C1 segment of cervical spinal cord (tissue), 14 donors: ENCODE measurements at regions not wholly inside any gene's neighbourhood (a gene's known extent, or its start where the extent isn't known, plus 50 kb on each side); places are given as distances from the start of the nearest gene placed in this dataset.
"Not testable (repeated sequence)": the region's sequence is repeated elsewhere in the genome, so short reads cannot be mapped to it uniquely, and the experiment has no call there.

ENCODE experiments used
- DNase-seq, 14 donors: peaks; one replicate each; lab custom pipeline; 2025; lab: John Stamatoyannopoulos, UW

GRCh38 chrX:40788698-40789097 is 53.4 kb upstream of the MED14 start:
- not testable (repeated sequence) for DNase-seq

- DNase-seq: no peak
These were observed 57.1 kb upstream of the MED14 start for GRCh38 chrX:40792433-40792832.

DNA sequence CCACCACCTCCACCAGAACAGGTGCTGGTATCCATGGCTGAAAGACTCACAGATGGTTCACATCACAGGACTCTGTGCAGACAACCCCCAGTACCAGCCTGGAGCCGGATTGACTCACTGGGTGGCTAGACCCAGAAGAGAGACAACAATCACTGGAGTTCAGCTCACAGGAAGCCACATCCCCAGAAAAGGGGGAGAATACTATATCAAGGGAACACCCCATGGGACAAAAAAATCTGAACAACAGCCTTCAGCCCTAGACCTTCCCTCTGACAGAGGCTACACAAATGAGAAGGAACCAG is 59.4 kb upstream of the MED14 start:
- DNase-seq: not testable (repeated sequence)

DNA sequence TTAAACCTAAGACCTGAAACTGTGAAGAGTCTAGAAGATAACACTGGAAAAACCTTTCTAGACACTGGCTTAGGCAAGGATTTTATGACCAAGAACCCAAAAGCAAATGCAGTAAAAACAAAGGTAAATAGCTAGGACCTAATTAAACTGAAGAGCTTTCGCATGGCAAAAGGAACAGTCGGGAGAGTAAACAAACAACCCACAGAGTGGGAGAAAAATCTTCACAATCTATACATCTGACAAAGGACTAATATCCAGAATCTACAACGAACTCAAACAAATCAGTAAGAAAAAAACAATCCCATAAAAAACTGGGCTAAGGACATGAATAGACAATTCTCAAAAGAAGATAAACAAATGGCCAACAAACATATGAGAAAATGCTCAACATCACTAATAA is 64.4 kb upstream of the MED14 start:
- not testable (repeated sequence) for DNase-seq

- DNase-seq: no peak
These were observed 70.1 kb upstream of the MED14 start for GRCh38 chrX:40805404-40805803.

DNA sequence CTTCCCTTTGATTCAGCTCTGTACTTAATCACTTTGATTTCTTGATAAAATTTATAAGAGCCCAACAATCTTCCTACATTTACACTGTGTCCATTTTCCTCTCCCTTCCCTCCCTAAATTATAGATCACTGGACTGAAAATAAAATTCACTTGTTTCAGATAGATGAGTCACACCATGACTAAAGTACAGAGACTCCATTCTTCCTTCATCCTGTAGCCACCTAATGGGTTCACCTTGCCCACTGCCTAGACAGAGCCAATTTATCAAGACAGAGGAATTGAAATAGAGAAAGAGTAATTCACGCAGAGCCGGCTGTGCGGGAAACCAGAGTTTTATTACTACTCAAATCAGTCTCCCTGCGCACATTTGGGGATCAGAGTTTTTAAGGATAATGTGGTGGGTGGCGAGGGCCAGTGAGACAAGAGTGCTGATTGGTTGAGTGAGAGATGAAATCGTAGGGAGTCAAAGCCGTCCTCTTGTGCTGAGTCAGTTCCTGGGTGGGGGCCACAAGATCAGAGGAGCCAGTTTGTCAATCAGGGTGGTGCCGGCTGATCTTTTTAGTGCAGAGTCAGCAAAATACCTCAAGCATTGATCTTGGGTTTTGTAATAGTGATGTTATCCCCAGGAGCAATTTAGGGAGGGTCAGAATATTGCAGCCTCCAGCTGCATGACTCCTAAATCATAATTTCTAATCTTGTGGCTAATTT is 71.3 kb upstream of the MED14 start:
- no peak for DNase-seq

- DNase-seq: no peak
These were observed 72.0 kb upstream of the MED14 start for GRCh38 chrX:40807384-40807783.

- no peak for DNase-seq
These were observed 72.9 kb upstream of the MED14 start for GRCh38 chrX:40808203-40808602.

DNA sequence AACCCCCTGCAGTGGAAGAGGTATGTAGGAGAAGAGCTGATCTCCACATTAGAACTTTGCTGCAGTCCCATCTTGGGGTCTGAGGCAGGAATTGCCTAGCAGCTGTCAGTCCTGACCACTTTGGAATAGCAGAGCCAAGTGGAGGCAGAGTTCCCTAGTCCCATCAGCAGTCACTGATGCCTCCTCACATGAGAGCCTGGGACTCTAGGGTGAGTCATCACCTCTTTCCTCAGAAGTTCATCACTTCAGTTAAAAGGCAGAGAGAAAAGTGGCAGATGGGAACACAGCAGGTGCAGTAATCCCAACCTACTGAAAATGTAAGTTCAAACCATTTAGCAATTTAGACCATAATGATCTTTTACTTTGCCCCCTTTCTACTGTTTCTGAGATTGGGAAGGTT is 73.9 kb upstream of the MED14 start:
- DNase-seq: no peak

- not testable (repeated sequence) for DNase-seq
These were observed 79.7 kb upstream of the MED14 start for GRCh38 chrX:40815045-40815444.

DNA sequence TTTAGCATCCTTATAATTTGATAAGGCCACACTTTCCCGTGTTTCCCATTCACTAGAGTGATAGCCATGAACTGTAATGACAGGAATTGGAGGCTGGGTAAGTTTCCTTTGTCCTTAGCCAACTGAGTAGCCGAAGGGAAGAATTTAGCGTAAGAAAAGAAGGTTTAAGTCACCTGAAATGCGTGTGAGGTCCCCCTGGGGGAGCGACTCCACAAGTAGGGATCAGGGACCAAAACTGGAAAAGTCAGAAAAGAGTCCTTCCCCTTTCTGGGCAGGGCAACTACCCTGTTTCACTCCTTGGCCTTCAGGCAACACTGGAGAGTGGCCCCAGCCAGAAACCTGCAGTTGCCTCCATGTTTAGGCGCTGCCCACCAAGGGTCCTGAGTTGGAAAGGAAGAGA is 81.6 kb upstream of the MED14 start:
- DNase-seq: no peak

- no peak for DNase-seq
These were observed 82.9 kb upstream of the MED14 start for GRCh38 chrX:40818236-40818635.

- DNase-seq: no peak
These were observed 86.4 kb upstream of the MED14 start for GRCh38 chrX:40821780-40822179.

DNA sequence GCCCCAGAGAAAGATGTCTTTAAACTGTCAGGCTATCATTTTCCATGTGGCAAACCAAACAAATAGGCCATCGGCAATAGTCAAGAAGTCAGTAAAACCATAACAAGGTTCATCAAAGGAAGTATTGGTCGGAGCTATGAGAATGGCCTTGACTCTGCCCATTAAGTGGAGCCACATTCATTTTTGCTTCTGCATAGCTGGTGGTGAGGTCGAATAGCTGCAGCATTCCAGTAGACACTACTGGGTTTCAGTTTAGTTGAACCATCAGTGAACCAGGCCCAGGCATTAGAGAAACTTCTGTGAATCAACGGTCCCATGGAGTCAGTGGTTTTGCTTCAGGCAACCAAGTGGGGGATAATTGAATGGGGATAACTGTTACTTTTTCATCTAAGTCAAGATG is 92.0 kb upstream of the MED14 start:
- no peak for DNase-seq

DNA sequence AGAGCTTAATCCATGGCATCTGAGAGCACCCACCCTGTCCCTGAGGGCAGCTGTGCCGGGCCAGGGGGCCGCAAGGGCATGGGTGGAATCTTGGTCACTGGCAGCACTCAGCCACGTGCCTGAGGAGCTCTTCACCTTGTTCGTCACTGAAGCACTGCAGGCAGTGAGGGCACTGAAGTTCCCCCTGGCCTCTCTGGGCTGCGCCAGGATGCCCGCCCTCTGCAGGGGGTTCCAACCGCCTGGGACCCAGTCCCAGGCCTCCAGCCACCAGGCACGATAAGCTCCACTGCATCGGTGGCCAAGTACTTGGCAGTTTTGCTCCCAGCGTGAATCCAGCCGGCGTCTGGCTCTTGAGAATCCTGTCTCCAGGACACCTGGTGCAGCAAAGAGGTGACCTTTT is 96.4 kb upstream of the MED14 start:
- DNase-seq: no peak

- DNase-seq: no peak
These were observed 97.4 kb upstream of the MED14 start for GRCh38 chrX:40832723-40833122.

DNA sequence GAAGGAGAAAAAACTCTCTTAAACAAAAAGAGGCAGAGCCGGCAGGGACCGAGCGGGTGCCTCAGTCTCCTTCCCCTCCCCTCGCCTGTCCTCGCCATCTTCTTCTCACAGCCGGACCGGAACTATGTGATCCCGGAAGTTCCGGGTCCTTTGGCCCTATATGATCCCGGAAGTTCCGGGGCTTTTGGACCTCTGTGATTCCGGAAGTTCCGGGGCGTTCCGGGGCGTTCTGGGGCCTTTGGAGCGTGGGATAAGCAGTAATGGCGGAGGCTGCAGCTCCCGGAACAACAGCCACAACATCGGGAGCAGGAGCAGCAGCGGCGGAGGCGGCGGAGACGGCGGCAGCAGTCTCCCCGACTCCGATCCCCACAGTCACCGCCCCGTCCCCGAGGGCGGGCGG is 98.9 kb upstream of the MED14 start:
- no peak for DNase-seq

DNA sequence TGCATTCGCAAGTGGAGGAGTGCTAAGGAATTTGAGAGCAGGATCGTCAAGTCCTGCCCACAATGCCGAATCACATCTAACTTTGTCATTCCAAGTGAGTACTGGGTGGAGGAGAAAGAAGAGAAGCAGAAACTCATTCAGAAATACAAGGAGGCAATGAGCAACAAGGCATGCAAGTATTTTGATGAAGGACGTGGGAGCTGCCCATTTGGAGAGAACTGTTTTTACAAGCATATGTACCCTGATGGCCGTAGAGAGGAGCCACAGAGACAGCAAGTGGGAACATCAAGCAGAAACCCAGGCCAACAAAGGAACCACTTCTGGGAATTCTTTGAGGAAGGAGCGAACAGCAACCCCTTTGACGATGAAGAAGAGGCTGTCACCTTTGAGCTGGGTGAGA is 100.2 kb upstream of the MED14 start:
- DNase-seq: no peak

DNA sequence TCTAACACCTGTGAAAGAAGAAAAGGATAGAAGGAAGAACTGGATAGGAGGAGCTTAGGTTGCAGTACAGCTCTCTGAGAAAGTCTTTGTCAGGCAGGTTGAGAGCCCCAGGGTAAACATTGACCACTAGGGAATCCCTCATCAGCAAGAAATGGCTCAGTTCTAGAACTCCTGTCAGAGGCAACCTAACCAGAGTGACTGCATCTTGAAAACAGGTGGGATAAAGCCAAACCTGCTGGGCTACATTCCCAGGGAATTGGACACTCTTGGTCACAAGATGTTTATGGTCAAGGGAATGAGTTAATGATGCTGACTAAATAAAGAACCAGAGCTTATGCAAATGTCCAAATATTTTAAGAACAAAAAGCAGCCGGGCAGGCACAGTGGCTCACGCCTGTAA is 108.3 kb upstream of the MED14 start:
- DNase-seq: no peak

DNA sequence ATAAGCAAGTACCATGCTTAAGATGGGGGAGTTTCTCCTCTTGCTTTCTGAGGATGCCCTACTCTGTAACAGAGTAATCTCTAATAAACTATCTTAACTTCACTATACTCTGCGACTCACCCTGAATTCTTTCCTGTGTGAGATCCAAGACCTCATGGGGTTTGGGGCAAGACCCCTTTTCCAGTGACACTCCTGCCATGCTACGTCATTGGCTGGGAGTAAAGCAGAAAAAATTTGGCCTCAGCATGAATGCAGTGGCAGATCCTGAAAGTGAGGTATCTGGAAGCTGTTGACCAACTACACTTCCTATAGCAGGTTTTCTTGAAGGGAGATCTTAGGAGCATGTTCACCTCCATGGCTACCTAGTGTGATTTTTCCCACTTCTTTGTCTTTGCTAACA is 109.1 kb upstream of the MED14 start:
- no peak for DNase-seq

- DNase-seq: peak in 4 of 14 donors; percentile 1 to 3 (median 2)
These were observed 110.1 kb upstream of the MED14 start for GRCh38 chrX:40845331-40845911.

GRCh38 chrX:40849906-40850823 is 114.8 kb upstream of the MED14 start:
- DNase-seq: no peak

DNA sequence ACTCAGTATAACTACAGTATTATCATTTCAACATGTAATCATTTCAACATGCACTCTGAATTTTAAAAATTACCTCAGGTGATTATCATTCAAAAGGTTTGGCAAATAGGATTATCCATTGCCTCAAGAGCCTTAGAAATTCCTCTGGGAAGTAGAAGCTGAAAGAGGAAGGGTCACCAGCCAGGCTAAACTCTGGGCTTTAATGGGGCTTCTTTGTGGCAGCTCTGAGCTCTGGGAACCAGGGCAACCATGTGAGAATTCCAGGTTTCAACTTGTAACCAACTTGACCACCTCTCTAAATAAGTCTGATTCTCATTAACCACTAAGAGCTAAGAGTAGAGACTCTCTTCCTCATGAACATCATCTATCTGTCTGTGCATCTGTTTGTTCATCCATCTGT is 117.2 kb upstream of the MED14 start:
- no peak for DNase-seq
